NCI-H1092 (cell line): ENCODE measurements at regions not wholly inside any gene's neighbourhood (a gene's known extent, or its start where the extent isn't known, plus 50 kb on each side); places are given as distances from the start of the nearest gene placed in this dataset.
"Not testable (repeated sequence)": the region's sequence is repeated elsewhere in the genome, so short reads cannot be mapped to it uniquely, and the experiment has no call there.

Experiments used
- DNase-seq: peaks from one replicate; lab custom pipeline; 2025; lab: John Stamatoyannopoulos, UW

GRCh38 chr6:167470836-167471547 is 146.1 kb downstream of the TTLL2 start:
- no peak for DNase-seq

- no peak for DNase-seq
Measured at GRCh38 chr6:167471548-167471930, 146.7 kb downstream of the TTLL2 start.

GRCh38 chr6:167472148-167472547 is 147.3 kb downstream of the TTLL2 start:
- DNase-seq, result no peak

- DNase-seq, result no peak
Measured at GRCh38 chr6:167472880-167473279, 148.0 kb downstream of the TTLL2 start.

- no peak for DNase-seq
Measured at GRCh38 chr6:167474171-167474570, 149.3 kb downstream of the TTLL2 start.

GRCh38 chr6:167474725-167475124 is 149.8 kb downstream of the TTLL2 start:
- no peak for DNase-seq

- peak; percentile 89 for DNase-seq
Measured at GRCh38 chr6:167475947-167476346, 151.1 kb downstream of the TTLL2 start.

GRCh38 chr6:167476844-167477595 is 152.1 kb downstream of the TTLL2 start:
- no peak for DNase-seq

- DNase-seq, result no peak
Measured at GRCh38 chr6:167477688-167478087, 152.8 kb downstream of the TTLL2 start.

- DNase-seq, result no peak
Measured at GRCh38 chr6:167479301-167479700, 154.4 kb downstream of the TTLL2 start.

- no peak for DNase-seq
Measured at GRCh38 chr6:167479901-167480648, 155.2 kb downstream of the TTLL2 start.

GRCh38 chr6:167481307-167481926 is 156.5 kb downstream of the TTLL2 start:
- no peak for DNase-seq

- not testable (repeated sequence) for DNase-seq
Measured at GRCh38 chr6:167482801-167483200, 157.9 kb downstream of the TTLL2 start.

GRCh38 chr6:167485186-167485978 is 160.5 kb downstream of the TTLL2 start:
- peak; percentile 10 for DNase-seq

GRCh38 chr6:167487749-167488664 is 163.1 kb downstream of the TTLL2 start:
- DNase-seq, result no peak

GRCh38 chr6:167491438-167492099 is 166.7 kb downstream of the TTLL2 start:
- DNase-seq, result no peak

GRCh38 chr6:167492100-167492449 is 167.2 kb downstream of the TTLL2 start:
- no peak for DNase-seq

- DNase-seq, result no peak
Measured at GRCh38 chr6:167493310-167493709, 168.4 kb downstream of the TTLL2 start.

GRCh38 chr6:167493976-167494697 is 169.3 kb downstream of the TTLL2 start:
- DNase-seq, result no peak
